Activated CD8-positive, alpha-beta T cell treated with anti-CD3 and anti-CD28 coated beads, Interleukin-2, amount 10 ng/mL, durations not matched to agents 7 days and 5 days (primary cell): ENCODE measurements at regions not wholly inside any gene's neighbourhood (a gene's known extent, or its start where the extent isn't known, plus 50 kb on each side); places are given as distances from the start of the nearest gene placed in this dataset.

Source experiments
- ATAC-seq: fragments of 150-1000 bp; cut with Tn5 transposase; one replicate; pipeline ENCODE4 v1.10.0; 2021; ENCODE audit warnings: moderate library complexity
- CTCF ChIA-PET: fragments of 350-600 bp; sonication (Branson Sonifier 250); formaldehyde crosslinking; loops from one replicate; lab custom pipeline; 2021; ENCODE audit warnings: antibody characterized with exemption; lab: Charles Lee
- POLR2A ChIA-PET: fragments of 350-600 bp; sonication (Branson Sonifier 250); formaldehyde crosslinking; loops from one replicate; lab custom pipeline; 2021; ENCODE audit warnings: antibody characterized with exemption; lab: Charles Lee
- DNase-seq: peaks from one replicate; pipeline ENCODE4 v3.0.0-alpha.2; 2020
- H3K27ac Mint-ChIP-seq: one replicate; pipeline ENCODE4 v1.8.0; 2021; ENCODE audit warnings: mild to moderate bottlenecking, mixed read lengths
- H3K27me3 Mint-ChIP-seq: one replicate; pipeline ENCODE4 v1.8.0; 2021; ENCODE audit warnings: low read depth, mixed read lengths
- H3K36me3 Mint-ChIP-seq: one replicate; pipeline ENCODE4 v1.8.0; 2021; ENCODE audit warnings: low read depth, mixed read lengths
- H3K4me1 Mint-ChIP-seq: one replicate; pipeline ENCODE4 v1.8.0; 2021; ENCODE audit warnings: low read depth, mixed read lengths
- H3K4me3 Mint-ChIP-seq: one replicate; pipeline ENCODE4 v1.8.0; 2021; ENCODE audit warnings: mild to moderate bottlenecking, mixed read lengths
- H3K9me3 Mint-ChIP-seq: one replicate; pipeline ENCODE4 v1.8.0; 2022; ENCODE audit warnings: mixed read lengths; ENCODE audit not compliant: insufficient read depth

DNA sequence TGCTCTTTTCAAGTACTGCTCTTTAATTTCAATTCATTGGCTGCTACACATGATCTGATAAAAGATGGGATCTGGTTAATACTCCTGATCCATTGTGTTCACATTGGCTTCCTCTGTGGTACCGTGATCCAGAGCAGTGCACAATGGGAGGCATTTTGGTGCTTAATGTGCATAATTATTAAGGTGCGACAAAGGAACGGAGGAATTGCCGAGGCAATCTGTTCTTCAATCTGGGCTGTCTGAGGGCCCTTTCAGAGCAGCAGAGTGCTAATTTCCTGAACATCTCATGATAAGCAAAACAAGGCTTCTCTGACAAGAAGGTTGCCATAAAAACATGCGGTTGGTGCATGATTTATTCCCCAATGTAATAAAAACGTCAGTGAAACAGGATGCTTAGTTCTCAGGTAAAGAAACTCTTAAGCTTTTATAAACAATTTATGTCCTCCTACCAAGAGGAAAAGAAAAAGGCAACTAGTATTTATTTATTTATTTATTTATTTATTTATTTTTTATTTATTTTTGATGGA lies 64.0 kb upstream of the EPHA3 start:
- ChIA-PET POLR2A (no interaction called here), CTCF (no interaction called here)
- ATAC-seq = no peak
- no peaks in the 10 kb centered on the region for H3K4me1 Mint-ChIP-seq
- H3K36me3 Mint-ChIP-seq = no peaks in the 10 kb centered on the region
- H3K9me3 Mint-ChIP-seq = peaks cover 4% of the 10 kb centered on the region
- no peaks in the 10 kb centered on the region for H3K27me3 Mint-ChIP-seq
- H3K27ac Mint-ChIP-seq = no peak overlapping the region
- H3K4me3 Mint-ChIP-seq = no peak overlapping the region
- no peak for DNase-seq

DNA sequence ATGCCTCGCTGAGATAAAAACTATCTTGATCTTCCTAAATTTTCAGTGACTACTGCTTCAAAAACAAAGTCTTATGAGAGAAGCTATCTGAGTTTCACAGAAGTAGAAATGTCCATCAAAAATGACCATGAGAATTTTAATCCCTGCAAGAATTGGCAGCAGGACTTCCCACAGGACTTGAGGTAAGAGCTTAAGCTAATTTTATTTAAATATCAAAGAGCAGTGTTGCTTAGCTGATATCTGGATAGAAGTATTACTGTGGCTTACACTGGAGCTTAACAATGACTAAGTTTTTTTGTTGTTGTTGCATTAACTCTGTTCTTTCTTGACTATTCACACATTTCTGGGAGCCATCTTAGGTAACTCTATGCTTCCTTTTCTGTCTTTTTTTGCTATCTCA lies 60.8 kb upstream of the EPHA3 start:
- POLR2A ChIA-PET = no interaction called here

DNA sequence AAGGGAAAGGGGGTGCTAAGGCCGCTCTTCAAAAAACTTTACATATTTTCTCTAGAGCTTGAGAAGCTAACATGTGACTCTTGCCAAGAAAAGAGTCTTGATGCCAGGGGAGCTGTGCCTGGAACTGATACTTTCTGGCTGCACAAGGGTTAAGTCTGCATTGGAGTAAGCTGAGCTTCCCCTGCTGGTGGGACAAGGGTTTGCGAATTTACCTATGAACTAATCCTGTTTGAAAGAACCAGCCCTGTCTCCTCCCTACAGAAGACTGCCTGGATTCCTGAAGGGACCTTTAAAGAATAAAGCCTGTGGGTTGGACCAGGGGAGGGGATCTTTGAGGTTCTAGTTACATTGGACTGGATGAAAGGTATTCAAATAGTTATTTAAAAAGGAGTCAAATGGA lies 58.3 kb upstream of the EPHA3 start:
- ATAC-seq (no peak), DNase-seq (no peak)
- Mint-ChIP-seq H3K4me1 (no peaks in the 10 kb centered on the region), H3K27ac (no peak overlapping the region), H3K27me3 (no peaks in the 10 kb centered on the region), H3K36me3 (no peaks in the 10 kb centered on the region), H3K4me3 (no peak overlapping the region), H3K9me3 (peaks cover 8% of the 10 kb centered on the region)
- POLR2A ChIA-PET = no interaction called here
- CTCF ChIA-PET = no interaction called here

More for the DNA sequence above, 60.8 kb upstream of the EPHA3 start:
- Mint-ChIP-seq H3K27me3 (no peaks in the 10 kb centered on the region), H3K4me1 (no peaks in the 10 kb centered on the region), H3K4me3 (no peak overlapping the region), H3K9me3 (peaks cover 8% of the 10 kb centered on the region), H3K36me3 (no peaks in the 10 kb centered on the region), H3K27ac (no peak overlapping the region)
- CTCF ChIA-PET = no interaction called here
- ATAC-seq = no peak
- DNase-seq = no peak

DNA sequence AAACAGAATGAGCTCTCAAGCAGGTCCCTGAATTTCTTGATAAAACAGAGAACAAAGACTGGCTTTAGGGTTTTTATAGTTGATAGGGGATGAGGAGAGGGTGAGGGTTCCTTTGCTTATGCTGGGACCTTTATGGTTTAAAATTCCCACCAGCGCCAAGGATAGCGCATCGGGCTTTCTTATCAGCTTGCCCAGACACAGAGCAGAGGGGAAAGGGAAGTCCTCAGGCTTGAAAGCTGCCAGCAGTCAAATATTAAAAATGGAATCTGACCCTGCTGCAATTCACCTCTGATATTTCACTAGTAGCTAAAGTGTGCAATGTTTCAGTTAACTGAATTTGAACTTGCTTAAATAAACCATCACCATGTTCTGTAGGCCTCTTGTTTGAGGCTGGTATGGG lies 55.0 kb upstream of the EPHA3 start:
- ChIA-PET POLR2A (no interaction called here), CTCF (no interaction called here)
- Mint-ChIP-seq H3K4me3 (no peak overlapping the region), H3K27me3 (no peaks in the 10 kb centered on the region), H3K4me1 (no peaks in the 10 kb centered on the region), H3K9me3 (peaks cover 4% of the 10 kb centered on the region), H3K27ac (no peak overlapping the region), H3K36me3 (no peaks in the 10 kb centered on the region)
- DNase-seq = no peak
- ATAC-seq = no peak

DNA sequence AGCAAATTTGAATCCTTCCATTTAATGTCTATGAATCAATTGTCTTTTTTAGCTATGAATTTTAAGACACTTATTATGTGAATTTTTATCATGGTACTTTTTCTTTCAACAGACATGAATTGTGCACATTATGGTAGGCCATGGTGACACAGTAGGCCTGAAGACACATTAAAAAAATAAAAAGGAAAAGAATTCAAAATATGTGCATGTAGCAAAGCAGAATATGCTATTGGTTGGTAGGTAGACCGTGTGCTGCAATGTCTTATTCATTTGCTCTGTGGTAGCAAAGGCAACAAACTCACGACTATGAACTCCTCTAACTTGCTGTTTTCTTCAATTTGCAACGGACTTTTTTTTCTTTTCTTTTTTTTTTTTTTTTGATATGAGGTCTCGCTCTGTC lies 50.0 kb upstream of the EPHA3 start:
- ATAC-seq (no peak), DNase-seq (no peak)
- peaks cover 6% of the 10 kb centered on the region for H3K9me3 Mint-ChIP-seq
- no peaks in the 10 kb centered on the region for H3K4me1 Mint-ChIP-seq
- ChIA-PET POLR2A (no interaction called here), CTCF (no interaction called here)
- no peak overlapping the region for H3K4me3 Mint-ChIP-seq
- H3K36me3 Mint-ChIP-seq = no peaks in the 10 kb centered on the region
- H3K27ac Mint-ChIP-seq = no peak overlapping the region
- H3K27me3 Mint-ChIP-seq = no peaks in the 10 kb centered on the region
